ENCODE measurements at regions not wholly inside any gene's neighbourhood (a gene's known extent, or its start where the extent isn't known, plus 50 kb on each side); places are given as distances from the start of the nearest gene placed in this dataset.
"Not testable (repeated sequence)": the region's sequence is repeated elsewhere in the genome, so short reads cannot be mapped to it uniquely, and the experiment has no call there.

DNA sequence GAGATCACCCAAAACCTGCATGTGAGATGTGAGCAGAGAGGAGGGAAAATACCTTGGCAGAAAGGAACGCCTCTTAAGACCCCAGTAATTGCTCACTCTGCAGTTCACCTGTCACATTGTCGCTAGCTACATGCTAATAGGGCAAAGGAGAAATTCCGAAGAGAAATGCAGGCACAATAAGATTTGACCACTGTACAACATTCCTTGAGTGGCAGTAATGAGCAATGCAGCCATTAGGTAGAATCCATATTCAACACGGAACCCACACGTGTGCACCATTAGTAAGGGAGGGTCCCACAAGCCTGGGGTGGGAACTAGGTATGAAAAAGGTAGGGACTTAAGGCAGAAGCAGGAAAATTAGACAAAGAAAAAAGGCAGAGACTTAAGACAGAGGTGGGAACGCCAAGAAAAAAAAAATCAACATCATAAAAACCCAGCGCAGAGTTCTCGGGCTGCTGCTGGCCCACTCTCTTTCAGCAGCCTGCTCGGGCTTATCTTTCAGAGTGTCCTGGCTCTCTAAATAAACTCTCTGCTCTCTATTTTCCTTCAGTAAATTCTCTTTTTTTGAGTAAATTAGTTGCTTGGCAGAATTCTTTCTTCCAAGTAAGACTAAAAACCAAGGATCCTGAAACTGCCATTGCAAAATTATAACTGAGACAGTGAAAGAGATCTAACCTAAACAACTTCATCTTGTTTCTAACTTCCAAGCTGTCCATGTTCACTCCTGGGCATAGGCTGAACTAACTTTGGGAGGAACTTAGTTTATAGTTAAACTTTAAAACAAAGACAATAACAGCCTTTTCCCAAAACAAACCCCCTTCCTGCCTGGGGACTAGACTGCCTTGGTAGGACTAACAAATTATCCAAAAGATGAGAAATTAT lies 116.5 kb downstream of the CD24 start:
- H3K9me3 Mint-ChIP-seq (ENCODE audit: unreplicated experiment): peaks cover 18% of the 10 kb centered on the region
- H3K4me1 Mint-ChIP-seq (ENCODE audit: low read depth, unreplicated experiment): no peaks in the 10 kb centered on the region
- peaks cover 16% of the 10 kb centered on the region; the same call in 1 of the 2 replicates for H3K9me3 ChIP-seq
- H3K36me3 Mint-ChIP-seq (ENCODE audit: insufficient read depth, unreplicated experiment): no peaks in the 10 kb centered on the region
- BruUV-seq (replicated peaks): no TSS peak
- DNase-seq: no peak
- H3K36me3 ChIP-seq (ENCODE audit: control insufficient read depth, insufficient read depth, low read length): no peaks in the 10 kb centered on the region
- no peaks in the 10 kb centered on the region for H3K27me3 Mint-ChIP-seq (ENCODE audit: insufficient read depth, unreplicated experiment)
- peak overlapping the region; percentile 18 for H3K27ac Mint-ChIP-seq (ENCODE audit: unreplicated experiment)
- TF ChIP-seq, protein P1, sequence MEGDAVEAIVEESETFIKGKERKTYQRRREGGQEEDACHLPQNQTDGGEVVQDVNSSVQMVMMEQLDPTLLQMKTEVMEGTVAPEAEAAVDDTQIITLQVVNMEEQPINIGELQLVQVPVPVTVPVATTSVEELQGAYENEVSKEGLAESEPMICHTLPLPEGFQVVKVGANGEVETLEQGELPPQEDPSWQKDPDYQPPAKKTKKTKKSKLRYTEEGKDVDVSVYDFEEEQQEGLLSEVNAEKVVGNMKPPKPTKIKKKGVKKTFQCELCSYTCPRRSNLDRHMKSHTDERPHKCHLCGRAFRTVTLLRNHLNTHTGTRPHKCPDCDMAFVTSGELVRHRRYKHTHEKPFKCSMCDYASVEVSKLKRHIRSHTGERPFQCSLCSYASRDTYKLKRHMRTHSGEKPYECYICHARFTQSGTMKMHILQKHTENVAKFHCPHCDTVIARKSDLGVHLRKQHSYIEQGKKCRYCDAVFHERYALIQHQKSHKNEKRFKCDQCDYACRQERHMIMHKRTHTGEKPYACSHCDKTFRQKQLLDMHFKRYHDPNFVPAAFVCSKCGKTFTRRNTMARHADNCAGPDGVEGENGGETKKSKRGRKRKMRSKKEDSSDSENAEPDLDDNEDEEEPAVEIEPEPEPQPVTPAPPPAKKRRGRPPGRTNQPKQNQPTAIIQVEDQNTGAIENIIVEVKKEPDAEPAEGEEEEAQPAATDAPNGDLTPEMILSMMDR (IDR thresholded peaks at IDR 0.05; ENCODE audit: insufficient read depth in 1 of 2, low read depth in 1 of 2, low read length in 1 of 2, severe bottlenecking in 1 of 2, unreplicated experiment in 1 of 2): no peak
- H3K4me3 ChIP-seq (ENCODE audit: low read depth, low read length): no peak overlapping the region
- no peak overlapping the region for H3K4me3 Mint-ChIP-seq (ENCODE audit: unreplicated experiment)
- H3K4me1 ChIP-seq: no peaks in the 10 kb centered on the region
- intact Hi-C loops (cut with micrococcal nuclease; ENCODE audit: unreplicated experiment): no loop called here
- ChIA-PET POLR2A (no interaction called here), CTCF (no interaction called here)
- no peaks in the 10 kb centered on the region for H3K27me3 ChIP-seq (replicated peaks; ENCODE audit: control insufficient read depth, insufficient read depth, low read length)

DNA sequence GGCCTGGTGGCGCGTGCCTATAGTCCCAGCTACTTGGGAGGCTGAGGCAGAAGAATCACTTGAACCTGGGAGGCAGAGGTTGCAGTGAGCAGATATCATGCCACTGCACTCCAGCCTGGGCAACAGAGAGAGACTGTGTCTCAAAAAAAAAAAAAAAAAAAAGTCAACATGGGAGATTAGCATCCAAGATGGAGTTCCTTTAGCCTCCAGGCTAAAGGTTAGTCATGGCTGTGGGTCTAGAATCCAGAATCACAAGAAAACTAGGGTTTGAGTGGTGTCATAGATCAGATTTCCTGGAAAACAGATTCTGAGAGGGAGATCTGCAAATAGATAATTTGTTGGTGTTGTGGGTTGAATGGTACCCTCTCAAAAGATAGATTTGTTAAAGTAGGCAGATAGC lies 117.2 kb downstream of the CD24 start:
- H3K27me3 Mint-ChIP-seq (ENCODE audit: insufficient read depth, unreplicated experiment); DNase-seq; H3K36me3 Mint-ChIP-seq (ENCODE audit: insufficient read depth, unreplicated experiment); H3K27ac Mint-ChIP-seq (ENCODE audit: unreplicated experiment); BruUV-seq (replicated peaks); H3K4me1 ChIP-seq; POLR2A ChIA-PET; H3K4me3 ChIP-seq (ENCODE audit: low read depth, low read length); H3K4me1 Mint-ChIP-seq (ENCODE audit: low read depth, unreplicated experiment); intact Hi-C loops (cut with micrococcal nuclease; ENCODE audit: unreplicated experiment); H3K36me3 ChIP-seq (ENCODE audit: control insufficient read depth, insufficient read depth, low read length); H3K27me3 ChIP-seq (replicated peaks; ENCODE audit: control insufficient read depth, insufficient read depth, low read length); H3K4me3 Mint-ChIP-seq (ENCODE audit: unreplicated experiment); CTCF ChIA-PET: not testable (repeated sequence)
- peaks cover 18% of the 10 kb centered on the region for H3K9me3 Mint-ChIP-seq (ENCODE audit: unreplicated experiment)
- H3K9me3 ChIP-seq: peaks cover 13% of the 10 kb centered on the region; the same call in 1 of the 2 replicates

DNA sequence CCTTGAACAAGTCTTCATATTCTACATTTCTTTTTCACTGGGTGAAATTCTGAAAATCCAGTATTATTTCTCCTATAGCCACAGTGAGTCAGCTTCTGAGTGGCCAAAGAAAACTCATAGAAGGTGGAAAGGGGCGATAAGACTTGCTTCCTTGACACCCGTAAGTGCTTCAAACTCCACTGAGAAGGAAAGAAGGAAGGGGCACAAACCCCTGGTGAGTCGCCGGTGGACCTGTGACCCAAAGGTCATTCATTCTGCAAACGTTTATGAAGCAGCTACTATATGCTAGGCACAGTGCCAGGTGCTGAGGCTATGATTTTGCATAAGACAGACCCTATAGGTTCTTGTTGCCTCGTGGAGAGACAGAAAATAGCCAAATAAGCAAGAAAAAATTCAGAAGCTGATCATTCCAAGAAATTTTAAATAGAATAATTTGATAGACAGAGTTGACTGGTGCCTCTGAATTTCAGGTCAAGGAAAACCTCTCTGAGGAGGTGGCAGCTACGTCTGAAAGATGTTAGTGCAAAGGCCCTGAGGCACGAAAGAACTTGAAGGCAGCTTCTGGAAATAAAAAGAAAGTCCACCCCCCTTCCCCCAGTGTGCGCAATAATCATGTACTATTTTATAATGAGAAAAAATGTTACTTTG lies 118.2 kb downstream of the CD24 start:
- DNase-seq: no peak
- no peak overlapping the region for H3K4me3 Mint-ChIP-seq (ENCODE audit: unreplicated experiment)
- Histone ChIP-seq H3K4me1 (no peaks in the 10 kb centered on the region), H3K27me3 (replicated peaks; ENCODE audit: control insufficient read depth, insufficient read depth, low read length) (no peaks in the 10 kb centered on the region), H3K9me3 (peaks cover 14% of the 10 kb centered on the region; the same call in 1 of the 2 replicates), H3K36me3 (ENCODE audit: control insufficient read depth, insufficient read depth, low read length) (no peaks in the 10 kb centered on the region), H3K4me3 (ENCODE audit: low read depth, low read length) (no peak overlapping the region)
- no peaks in the 10 kb centered on the region for H3K27me3 Mint-ChIP-seq (ENCODE audit: insufficient read depth, unreplicated experiment)
- H3K27ac Mint-ChIP-seq (ENCODE audit: unreplicated experiment): no peak overlapping the region
- BruUV-seq (replicated peaks): no TSS peak
- H3K36me3 Mint-ChIP-seq (ENCODE audit: insufficient read depth, unreplicated experiment): no peaks in the 10 kb centered on the region
- intact Hi-C loops (cut with micrococcal nuclease; ENCODE audit: unreplicated experiment): no loop called here
- peaks cover 18% of the 10 kb centered on the region for H3K9me3 Mint-ChIP-seq (ENCODE audit: unreplicated experiment)
- CTCF ChIA-PET: no interaction called here
- no peaks in the 10 kb centered on the region for H3K4me1 Mint-ChIP-seq (ENCODE audit: low read depth, unreplicated experiment)
- POLR2A ChIA-PET: no interaction called here
- TF ChIP-seq, protein P1 (IDR thresholded peaks at IDR 0.05; ENCODE audit: insufficient read depth in 1 of 2, low read depth in 1 of 2, low read length in 1 of 2, severe bottlenecking in 1 of 2, unreplicated experiment in 1 of 2): no peak

Measured in Caco-2 (cell line).